T-helper 2 cell treated with Interferon-gamma antibody and Interleukin-4, amounts not matched to agents 100 ng/mL and 5 ng/mL, for 36 hours (primary cell): ENCODE measurements at regions not wholly inside any gene's neighbourhood (a gene's known extent, or its start where the extent isn't known, plus 50 kb on each side); places are given as distances from the start of the nearest gene placed in this dataset.

Source experiments
- intact Hi-C: fragments of 100-400 bp; cut with micrococcal nuclease; formaldehyde crosslinking; loops from one replicate; pipeline ENCODE4 v1.15.1; 2023

- intact Hi-C loops: no loop called here
These were observed 248.8 kb upstream of the ZMIZ1 start for GRCh38 chr10:78820007-78820362.

DNA sequence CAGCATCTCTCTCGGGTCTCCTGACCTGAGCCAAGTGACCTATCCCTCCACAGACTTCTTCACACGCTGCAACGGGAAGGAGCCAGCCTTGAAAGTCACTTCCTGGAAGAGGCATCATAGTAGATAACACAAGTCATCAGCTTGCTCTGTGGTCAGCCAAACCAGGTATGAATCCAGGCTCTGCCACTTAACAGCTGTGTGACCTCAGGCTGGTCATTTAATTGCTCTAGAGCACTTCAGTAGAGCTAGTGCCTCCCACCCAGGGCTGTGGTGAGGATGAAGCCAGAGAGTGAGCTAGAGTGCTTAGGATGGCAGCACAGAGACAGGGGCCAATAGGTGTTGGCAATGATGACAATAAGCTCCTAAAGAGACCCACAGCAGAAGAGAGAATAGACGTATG is 247.7 kb upstream of the ZMIZ1 start:
- intact Hi-C loops: no loop called here

- intact Hi-C loops: no loop called here
These were observed 239.9 kb upstream of the ZMIZ1 start for GRCh38 chr10:78828647-78829539.

DNA sequence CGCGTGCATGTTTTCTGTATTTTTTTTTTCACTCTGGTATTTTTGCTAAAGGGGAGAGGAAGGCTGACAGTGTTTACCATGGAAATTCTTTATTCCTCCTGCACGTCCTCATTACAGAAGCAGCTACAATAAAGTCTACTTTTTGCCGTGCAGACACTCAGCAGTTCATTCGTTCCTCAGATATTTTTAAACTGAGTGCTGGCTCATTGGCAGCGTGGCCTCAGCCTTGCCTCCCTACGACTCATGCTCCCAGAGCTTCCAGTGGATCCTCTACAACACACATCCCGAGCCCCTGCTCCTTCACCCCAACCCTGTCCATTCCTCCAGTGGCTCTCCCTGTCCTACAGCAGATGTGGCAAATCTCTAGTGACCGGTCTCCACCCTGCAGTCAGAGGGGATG is 239.2 kb upstream of the ZMIZ1 start:
- intact Hi-C loops: no loop called here

DNA sequence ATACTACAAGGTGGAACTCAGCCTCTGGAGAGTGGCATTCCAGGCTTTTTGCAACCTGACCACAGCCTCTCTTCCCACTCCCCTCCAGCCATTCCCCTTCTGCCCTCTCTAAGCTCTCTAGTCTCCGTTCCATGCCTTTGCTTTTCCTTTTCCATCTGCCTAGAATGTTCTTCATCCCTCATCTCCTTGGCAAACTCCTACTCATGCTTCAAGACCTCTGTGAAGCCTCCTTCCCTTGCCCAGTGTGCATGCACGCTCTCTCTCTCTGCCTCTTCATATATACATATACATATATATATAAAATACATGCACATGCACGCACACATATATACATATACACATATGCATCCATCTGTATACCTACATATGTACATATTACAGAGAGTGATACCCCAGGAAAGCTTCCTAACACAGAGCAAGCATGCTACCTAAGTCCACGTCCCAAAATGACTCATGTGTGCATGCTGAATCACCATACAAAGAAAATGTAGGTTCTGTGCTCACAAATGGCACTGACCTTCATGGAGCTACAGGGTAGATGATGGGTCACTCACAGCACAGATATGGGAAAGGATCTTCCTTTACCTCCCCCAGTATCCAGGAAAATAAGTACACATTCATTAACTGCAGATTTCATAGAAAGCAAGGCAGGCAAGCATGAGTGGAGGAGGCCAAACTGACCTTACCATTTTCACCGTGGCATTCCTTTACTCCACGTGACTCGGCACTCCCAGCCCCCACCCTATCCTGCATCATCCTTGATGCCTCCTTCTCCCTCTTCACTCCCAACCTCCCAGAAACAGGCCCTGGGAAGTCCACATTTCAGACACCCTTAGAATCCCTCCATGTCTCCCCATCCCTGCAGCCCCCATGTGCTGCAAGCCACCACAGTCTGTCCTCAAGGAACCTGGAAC is 238.4 kb upstream of the ZMIZ1 start:
- intact Hi-C loops: no loop called here

- intact Hi-C loops: no loop called here
These were observed 237.8 kb upstream of the ZMIZ1 start for GRCh38 chr10:78830976-78831375.

DNA sequence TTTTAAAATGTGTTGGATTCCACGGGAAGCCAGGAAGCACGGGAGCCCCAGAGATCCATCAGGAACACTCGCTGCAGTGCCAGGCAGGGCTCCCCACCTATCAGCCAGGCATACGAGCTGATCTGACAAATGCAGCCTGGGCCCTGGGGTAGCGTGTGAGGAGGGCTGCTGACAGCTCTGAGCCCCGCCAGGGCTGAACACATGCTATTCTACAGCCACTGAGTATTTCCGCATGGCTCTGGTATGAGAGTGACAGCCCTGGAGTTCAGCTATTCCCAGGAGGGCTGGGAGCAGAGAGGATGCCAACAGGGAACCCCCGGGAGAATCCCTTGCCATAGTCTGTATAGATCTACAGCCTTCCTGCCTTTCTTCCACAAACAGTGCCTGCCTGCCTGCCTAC is 237.3 kb upstream of the ZMIZ1 start:
- intact Hi-C loops: no loop called here

DNA sequence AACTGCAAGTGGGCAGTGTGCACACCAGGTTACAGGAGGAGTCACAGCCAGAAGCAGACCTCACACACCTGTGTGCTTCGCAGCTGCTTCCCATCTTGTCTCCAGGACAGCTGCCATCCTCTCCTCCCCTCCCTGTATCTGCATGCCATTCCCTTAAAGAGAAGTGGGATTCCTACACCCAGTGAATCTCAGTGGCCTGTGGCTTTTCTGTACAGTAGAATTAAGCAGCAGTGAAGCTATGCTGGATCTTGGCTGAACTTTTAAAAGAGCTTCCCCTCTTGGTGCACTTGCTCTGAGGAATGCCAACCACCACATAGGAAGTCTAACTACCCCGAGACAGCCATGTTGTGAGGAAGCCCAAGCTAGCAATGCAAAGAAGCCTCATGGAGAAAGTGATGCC is 236.5 kb upstream of the ZMIZ1 start:
- intact Hi-C loops: no loop called here

- intact Hi-C loops: no loop called here
These were observed 230.6 kb upstream of the ZMIZ1 start for GRCh38 chr10:78838141-78838657.

DNA sequence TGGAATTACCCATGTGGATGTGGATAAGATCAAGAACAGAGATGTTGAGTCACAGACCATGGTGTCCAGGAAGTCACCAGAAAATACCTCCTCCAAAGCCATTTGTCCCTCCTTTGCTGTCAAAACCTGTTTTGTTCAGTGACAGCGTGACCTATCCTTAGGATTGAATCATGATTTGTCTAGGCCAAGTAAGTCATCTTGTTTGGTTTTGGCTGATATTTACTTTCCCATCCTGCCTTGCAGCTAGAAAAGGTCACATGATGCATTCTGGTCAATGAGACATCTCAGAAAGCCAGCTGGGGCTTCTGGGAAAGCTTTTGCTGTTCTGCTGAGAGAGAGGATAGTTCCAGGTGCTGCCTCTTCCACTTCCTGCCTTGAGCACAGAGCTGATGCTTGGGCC is 225.3 kb upstream of the ZMIZ1 start:
- intact Hi-C loops: no loop called here

DNA sequence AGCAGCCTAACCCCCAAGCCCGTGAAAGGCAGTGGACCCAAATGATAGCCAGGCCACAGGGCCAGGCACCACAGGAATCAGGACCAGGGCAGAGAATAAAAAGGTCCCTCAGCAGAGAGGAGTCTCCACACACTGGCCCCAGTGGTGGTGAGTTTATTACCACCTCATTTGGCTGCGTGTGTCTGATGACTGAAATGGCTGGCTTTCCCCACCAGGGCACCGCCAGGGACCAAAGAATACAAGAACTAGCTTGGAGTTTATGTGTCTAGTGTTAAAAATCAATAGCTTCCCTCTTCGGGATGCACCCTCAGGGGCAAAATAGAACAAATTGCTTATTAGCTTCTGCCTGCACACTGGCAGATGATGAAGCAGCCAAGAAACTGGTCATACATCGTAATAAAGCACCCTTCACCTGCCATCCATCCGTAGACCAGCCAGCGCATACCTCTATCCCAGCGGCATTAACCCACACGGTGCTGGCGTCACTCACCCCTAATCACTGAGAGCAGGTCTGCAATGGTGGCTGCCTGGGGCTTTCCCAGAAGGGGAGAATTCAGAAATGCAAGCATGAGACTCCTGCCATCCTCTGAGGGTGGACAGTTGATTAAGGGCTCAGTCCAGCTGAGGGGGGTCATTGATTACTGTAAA is 223.7 kb upstream of the ZMIZ1 start:
- intact Hi-C loops: no loop called here

GRCh38 chr10:78846071-78846470 is 222.7 kb upstream of the ZMIZ1 start:
- intact Hi-C loops: no loop called here

GRCh38 chr10:78846760-78847159 is 222.0 kb upstream of the ZMIZ1 start:
- intact Hi-C loops: no loop called here

- intact Hi-C loops: no loop called here
These were observed 221.3 kb upstream of the ZMIZ1 start for GRCh38 chr10:78847485-78847884.

DNA sequence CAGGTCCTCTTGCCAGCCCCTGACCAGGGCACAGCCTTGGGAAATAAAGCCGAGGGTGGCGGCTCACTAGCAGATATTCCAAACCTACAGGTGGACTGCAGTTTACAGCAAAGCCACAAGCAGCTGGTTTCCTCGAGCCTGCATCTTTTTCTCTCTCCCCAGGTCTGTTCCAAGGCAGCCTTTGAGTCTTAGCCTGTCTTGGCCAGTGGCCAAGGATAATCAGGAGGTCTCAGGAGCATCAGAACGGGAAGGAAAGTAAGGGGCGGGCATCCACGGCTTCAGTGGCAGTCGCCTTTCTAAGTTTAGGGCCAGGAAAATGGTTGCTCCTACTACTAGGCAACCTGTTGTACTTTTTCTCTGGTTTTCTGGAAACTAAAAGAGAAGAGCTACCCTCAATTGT is 219.7 kb upstream of the ZMIZ1 start:
- intact Hi-C loops: no loop called here

- intact Hi-C loops: loop anchor here (5.0 kb wide), 1 partner anchor 218 kb away; the partner anchor contains the start of gene ZMIZ1
These were observed 219.0 kb upstream of the ZMIZ1 start for GRCh38 chr10:78849731-78850130.

DNA sequence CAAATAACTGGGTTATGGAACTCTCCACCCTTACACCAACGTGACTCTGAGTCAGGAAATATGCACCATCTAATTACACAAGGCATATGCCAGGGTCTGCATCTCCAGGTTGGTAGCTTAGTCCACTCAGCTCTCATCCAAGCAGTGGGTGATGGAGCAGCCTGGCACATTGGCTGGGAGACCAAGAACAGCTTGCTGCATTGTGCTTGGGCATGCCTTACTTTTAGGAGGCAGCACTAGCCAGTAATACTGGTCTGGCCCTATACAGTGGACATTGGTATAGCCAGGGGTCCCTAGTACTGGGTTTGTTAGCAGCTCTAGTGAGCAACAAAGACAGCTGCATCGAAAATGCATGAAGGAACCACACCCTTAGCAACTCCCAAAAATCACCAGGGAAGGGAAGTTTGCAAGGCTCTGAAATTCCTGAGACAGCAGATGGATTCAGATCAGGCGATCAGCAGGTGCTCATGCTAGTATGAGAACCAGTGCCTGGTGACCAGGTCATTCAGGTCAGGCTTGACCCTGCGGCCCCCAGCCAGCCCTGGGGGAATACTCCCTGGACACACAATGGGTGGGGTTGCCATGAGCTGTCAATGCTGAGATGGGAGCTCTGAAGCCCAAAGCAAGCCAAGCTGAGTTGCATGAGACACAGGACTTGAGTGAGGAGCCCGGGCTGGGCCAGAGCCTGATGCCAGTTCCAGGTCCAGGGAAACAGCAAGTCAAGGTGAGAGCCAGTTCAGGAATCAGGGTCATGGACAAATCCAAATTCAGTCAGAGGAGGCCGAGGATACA is 217.9 kb upstream of the ZMIZ1 start:
- intact Hi-C loops: loop anchor here (5.0 kb wide), 1 partner anchor 216 kb away; the partner anchor contains the start of gene ZMIZ1

DNA sequence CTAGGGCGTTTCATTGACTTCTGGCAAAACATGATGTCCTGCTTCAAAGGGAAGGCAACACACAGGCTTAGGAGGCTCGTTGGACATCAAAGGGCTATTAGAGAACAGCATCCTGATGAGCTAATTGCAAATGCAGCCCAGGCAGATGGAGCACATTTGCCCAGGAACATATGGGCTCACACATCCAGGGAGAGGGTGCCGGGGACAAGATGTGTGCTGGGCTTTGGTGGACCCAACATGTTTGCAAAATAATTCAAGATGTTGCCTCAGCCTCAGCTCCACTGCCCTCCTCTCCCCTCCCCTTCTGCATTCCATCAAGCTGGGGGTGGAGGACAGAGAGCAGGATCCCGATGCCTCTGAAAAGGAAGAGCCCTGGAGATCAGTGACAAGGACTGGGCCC is 217.1 kb upstream of the ZMIZ1 start:
- intact Hi-C loops: loop anchor here (5.0 kb wide), 1 partner anchor 216 kb away; the partner anchor contains the start of gene ZMIZ1

DNA sequence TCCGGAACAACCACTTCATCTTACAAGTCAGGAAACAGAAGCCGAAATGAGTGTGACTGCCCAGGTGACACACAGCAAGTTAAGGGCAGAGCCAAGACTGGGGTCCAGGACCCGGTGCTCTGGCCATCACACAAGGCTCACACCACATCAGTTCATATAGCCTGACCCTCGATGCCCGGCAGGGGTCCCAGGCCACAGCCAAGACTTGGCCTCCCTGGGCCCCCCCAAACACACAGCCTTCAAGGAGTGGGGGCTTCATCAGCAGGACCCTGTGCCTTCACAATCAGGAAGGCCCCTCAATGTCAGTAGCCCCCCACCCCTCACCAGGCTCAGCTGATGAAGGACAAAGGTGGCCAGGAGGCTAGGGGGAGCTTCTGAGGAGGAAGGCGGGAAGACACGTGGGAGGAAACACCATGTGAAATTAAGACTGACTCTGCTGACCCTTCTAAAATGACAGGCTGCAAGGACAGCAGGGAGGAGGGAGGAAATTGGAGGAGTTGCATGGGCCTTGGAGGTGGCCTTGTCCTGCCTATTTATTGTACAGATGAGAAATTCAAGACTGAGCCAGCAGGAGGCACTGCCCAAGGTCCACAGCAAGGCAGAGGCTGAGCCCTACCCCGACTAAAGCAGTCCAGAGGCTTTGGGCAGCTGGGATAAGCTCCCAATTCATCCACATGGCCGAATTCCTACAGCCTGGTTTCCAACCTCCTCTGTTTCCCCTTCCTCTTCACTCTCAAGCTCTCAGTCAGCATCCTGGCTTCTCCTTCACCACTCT is 216.1 kb upstream of the ZMIZ1 start:
- intact Hi-C loops: loop anchor here (1.0 to 5.0 kb wide), 2 partner anchors 215 to 343 kb away; partner anchors contain the start of gene ZMIZ1

- intact Hi-C loops: loop anchor here (1.0 to 5.0 kb wide), 2 partner anchors 213 to 341 kb away; partner anchors contain the start of gene ZMIZ1
These were observed 214.9 kb upstream of the ZMIZ1 start for GRCh38 chr10:78853864-78854263.
